GM12801 (cell line): ENCODE measurements at regions not wholly inside any gene's neighbourhood (a gene's known extent, or its start where the extent isn't known, plus 50 kb on each side); places are given as distances from the start of the nearest gene placed in this dataset.

Experiments used
- CTCF ChIP-seq: IDR thresholded peaks from one replicate; pipeline ENCODE4 v1.5.1; 2011; ENCODE audit warnings: control low read depth; ENCODE audit not compliant: insufficient read length; ENCODE audit errors: extremely low read depth

GRCh38 chr3:135740751-135741150 lies 224.8 kb upstream of the PPP2R3A start:
- TF ChIP-seq CTCF = no peak

- no peak for TF ChIP-seq CTCF
Observed at GRCh38 chr3:135751991-135752390, 213.5 kb upstream of the PPP2R3A start.

- TF ChIP-seq CTCF = no peak
Observed at GRCh38 chr3:135752851-135753250, 212.7 kb upstream of the PPP2R3A start.

GRCh38 chr3:135753506-135753905 lies 212.0 kb upstream of the PPP2R3A start:
- no peak for TF ChIP-seq CTCF

GRCh38 chr3:135755330-135756105 lies 210.0 kb upstream of the PPP2R3A start:
- no peak for TF ChIP-seq CTCF

GRCh38 chr3:135756106-135756668 lies 209.3 kb upstream of the PPP2R3A start:
- TF ChIP-seq CTCF = no peak

- TF ChIP-seq CTCF = no peak
Observed at GRCh38 chr3:135757421-135757820, 208.1 kb upstream of the PPP2R3A start.
